IMR-90 (cell line): ENCODE measurements at regions not wholly inside any gene's neighbourhood (a gene's known extent, or its start where the extent isn't known, plus 50 kb on each side); places are given as distances from the start of the nearest gene placed in this dataset.

Experiments
- ATAC-seq: fragments of 200-7000 bp; cut with Tn5 transposase; 2 replicates; pipeline ENCODE4 v1.9.1; 2020; ENCODE audit warnings: low read depth, mild to moderate bottlenecking, moderate library complexity
- BruUV-seq: library from RNA; stranded (reverse); fragments of 400-500 nt; replicated peaks from 2 replicates; lab custom pipeline; 2021; lab: Mats Ljungman, UMichigan
- CTCF ChIA-PET: fragments of 300-600 bp; formaldehyde crosslinking; extraction: SDS; loops from one replicate; lab custom pipeline; 2021; ENCODE audit warnings: antibody characterized with exemption; lab: Yijun Ruan, JAX
- POLR2A ChIA-PET: fragments of 300-600 bp; sonication (Branson Sonifier 250); formaldehyde crosslinking; loops from one replicate; lab custom pipeline; 2022; ENCODE audit warnings: antibody characterized with exemption; ENCODE audit not compliant: unreplicated experiment; lab: Charles Lee
- DNase-seq: peaks from one replicate; pipeline ENCODE4 v3.0.0; 2013
- H2AFZ ChIP-seq: replicated peaks from 2 replicates; pipeline ENCODE3; 2013; ENCODE audit warnings: low read length, mild to moderate bottlenecking; ENCODE audit not compliant: poor library complexity
- H2AK5ac ChIP-seq: 2 replicates; pipeline ENCODE4 v1.6.1; 2013; ENCODE audit warnings: low read depth, low read length, inconsistent platforms
- H2AK9ac ChIP-seq: replicated peaks from 2 replicates; pipeline ENCODE3; 2013; ENCODE audit warnings: mild to moderate bottlenecking, low read depth, low read length, moderate library complexity; ENCODE audit not compliant: poor library complexity
- H2BK120ac ChIP-seq: 2 replicates; pipeline ENCODE4 v1.6.1; 2013; ENCODE audit warnings: low read depth, low read length, inconsistent platforms
- H2BK15ac ChIP-seq: 3 replicates; pipeline ENCODE4 v1.6.1; 2013; ENCODE audit warnings: low read depth, low read length, inconsistent platforms
- H2BK20ac ChIP-seq: 2 replicates; pipeline ENCODE4 v1.6.1; 2013; ENCODE audit warnings: low read depth, mild to moderate bottlenecking, inconsistent platforms, low read length, moderate library complexity
- H2BK5ac ChIP-seq: 2 replicates; pipeline ENCODE4 v1.6.1; 2013; ENCODE audit warnings: mild to moderate bottlenecking, low read depth, low read length, inconsistent platforms; ENCODE audit not compliant: poor library complexity, severe bottlenecking
- H3K14ac ChIP-seq: replicated peaks from 2 replicates; pipeline ENCODE4 v1.6.1; 2013; ENCODE audit warnings: low read depth, low read length, inconsistent platforms
- H3K18ac ChIP-seq: 2 replicates; pipeline ENCODE4 v1.6.1; 2013; ENCODE audit warnings: low read depth, low read length, control low read depth
- H3K23ac ChIP-seq: 2 replicates; pipeline ENCODE4 v1.6.1; 2013; ENCODE audit warnings: low read depth, low read length, inconsistent platforms
- H3K27ac ChIP-seq: 2 replicates; pipeline ENCODE4 v1.5.1; 2013; ENCODE audit warnings: mild to moderate bottlenecking, control low read depth, low read length; ENCODE audit not compliant: insufficient read depth
- H3K27me3 ChIP-seq: 2 replicates; pipeline ENCODE4 v1.6.1; 2013; ENCODE audit warnings: low read length; ENCODE audit not compliant: control insufficient read depth, insufficient read depth
- H3K36me3 ChIP-seq: 2 replicates; pipeline ENCODE4 v1.6.1; 2013; ENCODE audit warnings: low read length, mixed read lengths; ENCODE audit not compliant: control insufficient read depth, insufficient read depth
- H3K4ac ChIP-seq: 2 replicates; pipeline ENCODE4 v1.6.1; 2013; ENCODE audit warnings: low read depth, low read length, inconsistent platforms
- H3K4me1 ChIP-seq: 2 replicates; pipeline ENCODE4 v1.6.1; 2013; ENCODE audit warnings: low read length, mixed read lengths; ENCODE audit not compliant: control insufficient read depth, insufficient read depth
- H3K4me2 ChIP-seq: 2 replicates; pipeline ENCODE4 v1.6.1; 2013; ENCODE audit warnings: low read depth, mild to moderate bottlenecking, control low read depth, low read length, moderate library complexity
- H3K4me3 ChIP-seq: 2 replicates; pipeline ENCODE4 v1.5.1; 2013; ENCODE audit warnings: low read depth, mild to moderate bottlenecking, control low read depth, low read length, moderate library complexity; ENCODE audit not compliant: insufficient read depth
- H3K56ac ChIP-seq: 2 replicates; pipeline ENCODE4 v1.6.1; 2013; ENCODE audit warnings: low read length, inconsistent platforms; ENCODE audit not compliant: insufficient read depth; ENCODE audit errors: extremely low read depth
- H3K79me1 ChIP-seq, 2 experiments: 2 replicates each; pipeline ENCODE4 v1.6.1; 2013; ENCODE audit warnings: low read length in 2 of 2, inconsistent platforms in 1 of 2, low read depth in 1 of 2
- H3K9ac ChIP-seq: 2 replicates; pipeline ENCODE4 v1.6.1; 2013; ENCODE audit warnings: low read depth, low read length, control low read depth
- H3K9me1 ChIP-seq: 2 replicates; pipeline ENCODE4 v1.6.1; 2013; ENCODE audit warnings: low read length, inconsistent platforms; ENCODE audit not compliant: insufficient read depth
- H3K9me3 ChIP-seq: 2 replicates; pipeline ENCODE4 v1.6.1; 2013; ENCODE audit warnings: low read length; ENCODE audit not compliant: control insufficient read depth, insufficient read depth
- H4K20me1 ChIP-seq: 2 replicates; pipeline ENCODE4 v1.6.1; 2013; ENCODE audit warnings: low read length, inconsistent platforms; ENCODE audit not compliant: insufficient read depth
- H4K5ac ChIP-seq: 2 replicates; pipeline ENCODE4 v1.6.1; 2013; ENCODE audit warnings: mild to moderate bottlenecking, low read depth, low read length, control low read depth
- H4K8ac ChIP-seq, 2 experiments: 2 replicates each; pipeline ENCODE4 v1.6.1; 2013; ENCODE audit warnings: low read depth in 2 of 2, low read length in 2 of 2, control low read depth in 1 of 2, inconsistent platforms in 1 of 2
- H4K91ac ChIP-seq: 2 replicates; pipeline ENCODE4 v1.6.1; 2013; ENCODE audit warnings: low read depth, low read length, inconsistent platforms; ENCODE audit not compliant: insufficient read depth
- BHLHE40 ChIP-seq: fragments of 150-350 bp; IDR thresholded peaks from 2 replicates; pipeline ENCODE4 v1.6.1; 2016; ENCODE audit warnings: mild to moderate bottlenecking, low read depth, low read length
- CEBPB ChIP-seq: IDR thresholded peaks from 2 replicates; pipeline ENCODE4 v1.6.1; 2012; ENCODE audit warnings: low read depth, low read length, improper control_type of control experiment
- CTCF ChIP-seq: conservative IDR thresholded peaks from 2 replicates; pipeline ENCODE4 v1.5.1; 2012; ENCODE audit warnings: mild to moderate bottlenecking, low read depth, low read length, improper control_type of control experiment
- ELK1 ChIP-seq: fragments of 150-350 bp; IDR thresholded peaks from 2 replicates; pipeline ENCODE4 v1.6.1; 2016; ENCODE audit warnings: low read depth, mild to moderate bottlenecking, low read length, moderate library complexity, borderline replicate concordance
- FOS ChIP-seq: fragments of 150-350 bp; IDR thresholded peaks from 2 replicates; pipeline ENCODE4 v1.6.1; 2016; ENCODE audit warnings: low read depth, low read length
- MAFK ChIP-seq: IDR thresholded peaks from 2 replicates; pipeline ENCODE4 v1.6.1; 2012; ENCODE audit warnings: low read depth, low read length, improper control_type of control experiment
- MAZ ChIP-seq: IDR thresholded peaks from 2 replicates; pipeline ENCODE4 v1.6.1; 2012; ENCODE audit warnings: low read depth, mild to moderate bottlenecking, low read length, improper control_type of control experiment, moderate library complexity, borderline replicate concordance
- MXI1 ChIP-seq: IDR thresholded peaks from 2 replicates; pipeline ENCODE4 v1.6.1; 2012; ENCODE audit warnings: low read depth, mild to moderate bottlenecking, low read length, moderate library complexity, borderline replicate concordance
- NFE2L2 ChIP-seq: fragments of 150-350 bp; IDR thresholded peaks from 2 replicates; pipeline ENCODE4 v1.6.1; 2016; ENCODE audit warnings: low read depth, mild to moderate bottlenecking, low read length
- POLR2A ChIP-seq: IDR thresholded peaks from 2 replicates; pipeline ENCODE4 v1.6.1; 2012; ENCODE audit warnings: mild to moderate bottlenecking, low read depth, low read length
- RAD21 ChIP-seq: IDR thresholded peaks from 2 replicates; pipeline ENCODE4 v1.6.1; 2012; ENCODE audit warnings: low read length, improper control_type of control experiment
- RCOR1 ChIP-seq: IDR thresholded peaks from 2 replicates; pipeline ENCODE4 v1.6.1; 2012; ENCODE audit warnings: mild to moderate bottlenecking, low read length, improper control_type of control experiment; ENCODE audit not compliant: insufficient replicate concordance
- RFX5 ChIP-seq: IDR thresholded peaks from 2 replicates; pipeline ENCODE4 v1.8.0; 2012; ENCODE audit warnings: low read depth, mild to moderate bottlenecking, low read length, moderate library complexity
- SMC3 ChIP-seq: fragments of 150-350 bp; IDR thresholded peaks from 2 replicates; pipeline ENCODE4 v1.6.1; 2016; ENCODE audit warnings: low read depth, mild to moderate bottlenecking, antibody characterized with exemption, low read length, moderate library complexity
- USF2 ChIP-seq: fragments of 150-350 bp; IDR thresholded peaks from 2 replicates; pipeline ENCODE4 v1.6.1; 2017; ENCODE audit warnings: mild to moderate bottlenecking, antibody characterized with exemption, low read length, low read depth
- WGBS, 2 experiments: methylation state at CpG; one replicate each; pipeline versions ENCODE4 v1.1.5 to v1.1.7; 2013; ENCODE audit warnings: missing lambda C conversion rate in 2 of 2; ENCODE audit not compliant: insufficient read length in 1 of 2; ENCODE audit errors: extremely low coverage in 2 of 2; 5-methylcytosine and 5-hydroxymethylcytosine counted together
- dilution Hi-C: fragments of 300-500 bp; cut with HindIII; formaldehyde crosslinking; loops from one replicate; pipeline ENCODE4 v1.14.3; 2018; ENCODE audit warnings: low sequenced_read_pairs; ENCODE audit not compliant: unreplicated experiment
- in situ Hi-C: fragments of 300-500 bp; cut with MboI; formaldehyde crosslinking; loops from 3 replicates; pipeline ENCODE4 v1.14.3; 2019; ENCODE audit warnings: low sequenced_read_pairs, inconsistent platforms, mixed read lengths
- intact Hi-C: fragments of 100-400 bp; cut with micrococcal nuclease; formaldehyde crosslinking; loops from 2 replicates; pipeline ENCODE4 v1.10.0; 2022

- no peak overlapping the region for H3K56ac ChIP-seq
- H2AK9ac ChIP-seq = no peak overlapping the region
- no peak overlapping the region for H3K23ac ChIP-seq
- H2AK5ac ChIP-seq = no peak overlapping the region
- no peaks in the 10 kb centered on the region; the same call in 1 of the 2 replicates for H3K4me1 ChIP-seq
- H3K79me1 ChIP-seq = no peaks in the 10 kb centered on the region
- intact Hi-C loops (loop anchor here (10.0 kb wide), 1 partner anchor 1732 kb away; no protein-coding TSS in a partner anchor), in situ Hi-C loops (no loop called here), dilution Hi-C loops (no loop called here)
- no TSS peak for BruUV-seq
- no peak overlapping the region for H3K4me2 ChIP-seq
- H3K9me3 ChIP-seq = peaks cover 2% of the 10 kb centered on the region; the same call in 1 of the 2 replicates
- no peak overlapping the region for H2BK5ac ChIP-seq
- no peak overlapping the region for H4K91ac ChIP-seq
- no peak overlapping the region for H3K4ac ChIP-seq
- H3K14ac ChIP-seq = no peak overlapping the region
- H3K36me3 ChIP-seq = no peaks in the 10 kb centered on the region
- H4K8ac ChIP-seq = no peak overlapping the region
- no peak overlapping the region for H2BK120ac ChIP-seq
- no CpG with 5 or more reads among the region's 2 CpGs for WGBS, 2 experiments
- H3K4me3 ChIP-seq = no peak overlapping the region
- no peak for TF ChIP-seq RFX5
- no peak for TF ChIP-seq FOS
- no peak for TF ChIP-seq MAZ
- TF ChIP-seq MAFK = no peak
- TF ChIP-seq MXI1 = no peak
- no peak for TF ChIP-seq CTCF
- TF ChIP-seq NFE2L2 = no peak
- TF ChIP-seq CEBPB = no peak
- no peak for TF ChIP-seq RAD21
- TF ChIP-seq RCOR1 = no peak
- no peak for TF ChIP-seq POLR2A
- TF ChIP-seq ELK1 = no peak
- TF ChIP-seq BHLHE40 = no peak
- no peak for TF ChIP-seq SMC3
- no peak for TF ChIP-seq USF2
- no peak overlapping the region for H2BK20ac ChIP-seq
- H4K5ac ChIP-seq = no peak overlapping the region
- no peak overlapping the region for H3K18ac ChIP-seq
- DNase-seq = no peak
- H3K9ac ChIP-seq = no peak overlapping the region
- no peak overlapping the region for H2BK15ac ChIP-seq
- POLR2A ChIA-PET = no interaction called here
- CTCF ChIA-PET = no interaction called here
- H3K9me1 ChIP-seq = no peaks in the 10 kb centered on the region
- H4K20me1 ChIP-seq = no peaks in the 10 kb centered on the region
- no peak for ATAC-seq
- H2AFZ ChIP-seq = no peak overlapping the region
- no peak overlapping the region for H3K27ac ChIP-seq
- H3K27me3 ChIP-seq = peaks cover 1% of the 10 kb centered on the region; the same call in 1 of the 2 replicates
These were observed 86.3 kb upstream of the NANOS1 start for GRCh38 chr10:118943253-118943652.
